ENCODE measurements at regions not wholly inside any gene's neighbourhood (a gene's known extent, or its start where the extent isn't known, plus 50 kb on each side); places are given as distances from the start of the nearest gene placed in this dataset.

DNA sequence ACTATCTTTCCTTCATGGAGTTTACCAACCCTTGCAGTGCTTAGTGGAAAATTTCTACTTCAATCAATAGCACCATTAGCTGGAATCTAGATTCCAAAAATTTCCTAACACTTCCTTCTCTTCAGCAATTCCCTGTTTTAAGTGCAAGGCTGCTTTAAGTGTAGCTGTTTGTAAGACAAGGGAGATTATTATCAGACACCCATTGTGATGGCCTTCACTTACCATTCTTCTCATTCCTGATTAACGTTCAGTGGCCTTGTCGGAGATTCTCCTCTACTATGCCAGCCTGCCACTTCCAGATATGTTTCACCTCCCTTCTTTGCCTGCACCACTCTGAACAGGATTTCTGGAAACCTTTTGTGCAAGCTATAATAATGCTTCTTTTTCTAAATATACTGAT is 464.9 kb upstream of the ADGRL2 start:
- Histone ChIP-seq H3K4me1 (ENCODE audit: insufficient read depth, insufficient read length) (no peaks in the 10 kb centered on the region), H3K9ac (ENCODE audit: insufficient read length, low read depth) (no peak overlapping the region), H3K9me3 (ENCODE audit: insufficient read depth, low read length) (no peaks in the 10 kb centered on the region), H3K27me3 (ENCODE audit: insufficient read depth, insufficient read length) (no peaks in the 10 kb centered on the region), H3K4me3 (ENCODE audit: insufficient read length, low read depth) (no peak overlapping the region), H3K36me3 (ENCODE audit: insufficient read depth, insufficient read length, low read length) (no peaks in the 10 kb centered on the region)
- TF ChIP-seq ZNF274 (IDR thresholded peaks at IDR 0.05; ENCODE audit: low read depth, low read length) = no peak
- TF ChIP-seq YY1 (IDR thresholded peaks at IDR 0.05; ENCODE audit: insufficient read depth, insufficient read length) = no peak
- no peak for TF ChIP-seq SUZ12 (IDR thresholded peaks at IDR 0.05; ENCODE audit: extremely low read depth, insufficient read depth, insufficient read length)
- DNase-seq (ENCODE audit: low read depth, low spot score) = no peak

DNA sequence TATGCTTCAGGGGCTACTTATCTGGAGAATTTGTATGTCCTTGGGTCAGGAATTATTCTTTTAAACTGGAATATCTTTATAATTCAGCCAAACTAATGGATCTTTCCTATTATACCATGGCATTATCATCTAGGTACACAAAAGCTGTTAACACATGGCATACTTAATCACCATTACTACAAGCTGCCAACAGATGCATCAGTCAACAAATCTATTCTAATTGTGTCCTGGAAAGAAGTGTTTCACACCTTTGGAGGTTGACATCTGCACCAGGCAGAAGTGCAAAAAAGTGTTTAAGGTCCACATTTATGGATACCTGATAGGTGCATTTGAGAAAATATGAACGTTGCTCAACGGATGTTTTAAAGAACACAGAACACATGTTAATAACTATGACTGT is 470.2 kb upstream of the ADGRL2 start:
- no peaks in the 10 kb centered on the region for H3K27me3 ChIP-seq (ENCODE audit: insufficient read depth, insufficient read length)
- no peak for DNase-seq (ENCODE audit: low read depth, low spot score)
- H3K9me3 ChIP-seq (ENCODE audit: insufficient read depth, low read length) = no peaks in the 10 kb centered on the region

DNA sequence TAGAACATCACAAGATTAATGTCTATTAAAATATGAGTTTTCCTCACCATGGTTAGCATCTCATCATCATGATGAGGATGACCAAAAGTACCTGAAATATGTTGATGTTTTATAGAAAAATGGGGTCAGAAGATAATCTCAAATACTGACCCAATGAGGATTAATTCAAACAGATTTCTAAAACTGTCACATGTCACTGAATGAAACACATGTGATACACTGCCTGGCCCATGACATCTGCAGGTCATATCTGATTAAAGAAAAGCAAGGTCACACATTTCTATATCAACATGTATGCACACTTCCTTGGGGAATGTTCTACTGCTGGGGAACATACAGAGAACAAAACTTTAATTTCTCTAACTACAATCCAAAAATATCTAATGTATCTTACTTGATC is 470.6 kb upstream of the ADGRL2 start:
- Histone ChIP-seq H3K4me1 (ENCODE audit: insufficient read depth, insufficient read length) (no peaks in the 10 kb centered on the region), H3K9me3 (ENCODE audit: insufficient read depth, low read length) (no peaks in the 10 kb centered on the region), H3K4me3 (ENCODE audit: insufficient read length, low read depth) (no peak overlapping the region), H3K36me3 (ENCODE audit: insufficient read depth, insufficient read length, low read length) (no peaks in the 10 kb centered on the region), H3K27me3 (ENCODE audit: insufficient read depth, insufficient read length) (no peaks in the 10 kb centered on the region), H3K9ac (ENCODE audit: insufficient read length, low read depth) (no peak overlapping the region)
- DNase-seq (ENCODE audit: low read depth, low spot score) = no peak
- TF ChIP-seq SUZ12 (IDR thresholded peaks at IDR 0.05; ENCODE audit: extremely low read depth, insufficient read depth, insufficient read length) (no peak), YY1 (IDR thresholded peaks at IDR 0.05; ENCODE audit: insufficient read depth, insufficient read length) (no peak), ZNF274 (IDR thresholded peaks at IDR 0.05; ENCODE audit: low read depth, low read length) (no peak)

More for the DNA sequence above, 470.2 kb upstream of the ADGRL2 start:
- no peak overlapping the region for H3K9ac ChIP-seq (ENCODE audit: insufficient read length, low read depth)
- no peaks in the 10 kb centered on the region for H3K4me1 ChIP-seq (ENCODE audit: insufficient read depth, insufficient read length)
- TF ChIP-seq ZNF274 (IDR thresholded peaks at IDR 0.05; ENCODE audit: low read depth, low read length) = no peak
- TF ChIP-seq SUZ12 (IDR thresholded peaks at IDR 0.05; ENCODE audit: extremely low read depth, insufficient read depth, insufficient read length) = no peak
- no peak for TF ChIP-seq YY1 (IDR thresholded peaks at IDR 0.05; ENCODE audit: insufficient read depth, insufficient read length)
- H3K36me3 ChIP-seq (ENCODE audit: insufficient read depth, insufficient read length, low read length) = no peaks in the 10 kb centered on the region
- H3K4me3 ChIP-seq (ENCODE audit: insufficient read length, low read depth) = no peak overlapping the region

GRCh38 chr1:81329041-81329440 is 471.7 kb upstream of the ADGRL2 start:
- no peaks in the 10 kb centered on the region for H3K9me3 ChIP-seq (ENCODE audit: insufficient read depth, low read length)
- H3K36me3 ChIP-seq (ENCODE audit: insufficient read depth, insufficient read length, low read length) = no peaks in the 10 kb centered on the region
- no peaks in the 10 kb centered on the region for H3K27me3 ChIP-seq (ENCODE audit: insufficient read depth, insufficient read length)
- DNase-seq (ENCODE audit: low read depth, low spot score) = no peak
- H3K4me1 ChIP-seq (ENCODE audit: insufficient read depth, insufficient read length) = no peaks in the 10 kb centered on the region
- no peak overlapping the region for H3K4me3 ChIP-seq (ENCODE audit: insufficient read length, low read depth)
- no peak overlapping the region for H3K9ac ChIP-seq (ENCODE audit: insufficient read length, low read depth)
- TF ChIP-seq YY1 (IDR thresholded peaks at IDR 0.05; ENCODE audit: insufficient read depth, insufficient read length) (no peak), SUZ12 (IDR thresholded peaks at IDR 0.05; ENCODE audit: extremely low read depth, insufficient read depth, insufficient read length) (no peak), ZNF274 (IDR thresholded peaks at IDR 0.05; ENCODE audit: low read depth, low read length) (no peak)

DNA sequence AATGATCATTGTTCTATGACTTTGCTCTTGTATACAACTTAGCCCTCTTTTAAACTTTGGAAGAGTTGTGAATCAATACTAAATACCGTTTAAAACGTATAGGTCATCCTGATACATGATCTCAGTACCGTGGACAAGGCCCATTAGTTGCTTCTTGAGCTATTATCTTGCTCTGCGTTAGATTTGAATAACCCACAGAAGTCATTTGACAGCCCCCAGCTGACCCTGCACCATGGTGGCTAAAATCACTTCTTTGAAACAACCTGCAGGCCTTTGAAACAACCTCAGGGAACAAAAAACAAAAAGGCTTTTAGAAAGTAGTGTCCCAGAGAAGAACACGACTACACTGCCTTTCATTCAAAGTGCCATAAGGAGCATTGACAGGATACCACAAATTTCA is 473.0 kb upstream of the ADGRL2 start:
- no peaks in the 10 kb centered on the region for H3K9me3 ChIP-seq (ENCODE audit: insufficient read depth, low read length)
- DNase-seq (ENCODE audit: low read depth, low spot score) = no peak
- no peaks in the 10 kb centered on the region for H3K36me3 ChIP-seq (ENCODE audit: insufficient read depth, insufficient read length, low read length)
- no peaks in the 10 kb centered on the region for H3K4me1 ChIP-seq (ENCODE audit: insufficient read depth, insufficient read length)
- H3K27me3 ChIP-seq (ENCODE audit: insufficient read depth, insufficient read length) = no peaks in the 10 kb centered on the region
- TF ChIP-seq YY1 (IDR thresholded peaks at IDR 0.05; ENCODE audit: insufficient read depth, insufficient read length) (no peak), ZNF274 (IDR thresholded peaks at IDR 0.05; ENCODE audit: low read depth, low read length) (no peak), SUZ12 (IDR thresholded peaks at IDR 0.05; ENCODE audit: extremely low read depth, insufficient read depth, insufficient read length) (no peak)
- H3K4me3 ChIP-seq (ENCODE audit: insufficient read length, low read depth) = no peak overlapping the region
- no peak overlapping the region for H3K9ac ChIP-seq (ENCODE audit: insufficient read length, low read depth)

DNA sequence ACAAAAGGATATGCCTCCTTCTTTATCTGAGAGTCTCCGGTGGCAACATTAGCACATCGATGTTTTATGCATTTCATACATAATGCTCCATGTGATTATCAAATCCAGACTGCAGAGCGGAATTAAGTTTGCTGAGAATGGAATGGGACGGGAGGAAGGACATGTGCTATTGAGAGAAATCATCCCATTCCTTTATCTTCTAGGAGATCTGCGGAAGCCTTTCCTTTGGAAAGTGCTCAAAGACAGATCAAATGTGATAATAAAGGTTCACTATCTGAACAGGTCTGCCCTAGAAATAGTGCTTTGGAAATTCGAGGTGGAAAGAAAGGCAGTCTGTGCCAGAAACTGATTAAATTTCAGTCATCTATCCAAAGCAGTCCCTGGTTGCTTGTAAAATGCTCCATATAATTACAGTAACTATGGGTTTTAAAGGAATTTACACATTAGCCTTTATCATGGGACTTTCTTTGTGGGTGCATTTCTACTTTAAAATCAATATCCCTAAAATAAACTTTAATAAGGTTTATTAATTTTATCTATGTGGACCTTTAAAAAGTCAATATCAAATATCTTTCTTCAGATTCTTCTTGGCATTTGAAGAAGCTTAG is 473.5 kb upstream of the ADGRL2 start:
- no peak for TF ChIP-seq SUZ12 (IDR thresholded peaks at IDR 0.05; ENCODE audit: extremely low read depth, insufficient read depth, insufficient read length)
- no peak for TF ChIP-seq YY1 (IDR thresholded peaks at IDR 0.05; ENCODE audit: insufficient read depth, insufficient read length)
- no peak for TF ChIP-seq ZNF274 (IDR thresholded peaks at IDR 0.05; ENCODE audit: low read depth, low read length)

GRCh38 chr1:81326212-81326611 is 474.5 kb upstream of the ADGRL2 start:
- no peaks in the 10 kb centered on the region for H3K27me3 ChIP-seq (ENCODE audit: insufficient read depth, insufficient read length)
- no peak overlapping the region for H3K4me3 ChIP-seq (ENCODE audit: insufficient read length, low read depth)
- no peaks in the 10 kb centered on the region for H3K4me1 ChIP-seq (ENCODE audit: insufficient read depth, insufficient read length)
- DNase-seq (ENCODE audit: low read depth, low spot score) = no peak
- H3K36me3 ChIP-seq (ENCODE audit: insufficient read depth, insufficient read length, low read length) = no peaks in the 10 kb centered on the region
- no peak overlapping the region for H3K9ac ChIP-seq (ENCODE audit: insufficient read length, low read depth)
- TF ChIP-seq ZNF274 (IDR thresholded peaks at IDR 0.05; ENCODE audit: low read depth, low read length) (no peak), SUZ12 (IDR thresholded peaks at IDR 0.05; ENCODE audit: extremely low read depth, insufficient read depth, insufficient read length) (no peak), YY1 (IDR thresholded peaks at IDR 0.05; ENCODE audit: insufficient read depth, insufficient read length) (no peak)
- H3K9me3 ChIP-seq (ENCODE audit: insufficient read depth, low read length) = no peaks in the 10 kb centered on the region

More for the DNA sequence above, 473.5 kb upstream of the ADGRL2 start:
- H3K27me3 ChIP-seq (ENCODE audit: insufficient read depth, insufficient read length) = no peaks in the 10 kb centered on the region
- no peak overlapping the region for H3K9ac ChIP-seq (ENCODE audit: insufficient read length, low read depth)
- H3K4me1 ChIP-seq (ENCODE audit: insufficient read depth, insufficient read length) = no peaks in the 10 kb centered on the region
- no peaks in the 10 kb centered on the region for H3K36me3 ChIP-seq (ENCODE audit: insufficient read depth, insufficient read length, low read length)
- no peak for DNase-seq (ENCODE audit: low read depth, low spot score)
- no peak overlapping the region for H3K4me3 ChIP-seq (ENCODE audit: insufficient read length, low read depth)
- H3K9me3 ChIP-seq (ENCODE audit: insufficient read depth, low read length) = no peaks in the 10 kb centered on the region
